ENCODE measurements at regions not wholly inside any gene's neighbourhood (a gene's known extent, or its start where the extent isn't known, plus 50 kb on each side); places are given as distances from the start of the nearest gene placed in this dataset.

GRCh38 chr6:6788394-6789032 is 200.0 kb downstream of the LY86 start:
- H3K27me3 ChIP-seq: no peaks in the 10 kb centered on the region
- H3K4me1 ChIP-seq: no peaks in the 10 kb centered on the region
- TF ChIP-seq POLR2A (IDR thresholded peaks at IDR 0.05) (no peak), CTCF (IDR thresholded peaks at IDR 0.05) (peak in 1 of 4 experiments; percentile 8)
- no peaks in the 10 kb centered on the region for H3K9me3 ChIP-seq
- no peaks in the 10 kb centered on the region for H3K36me3 ChIP-seq
- intact Hi-C loops (cut with DNase I; ENCODE audit: low total_unique reads): no loop called here
- H3K4me3 ChIP-seq: no peak overlapping the region
- DNase-seq: no peak
- no peak overlapping the region for H3K27ac ChIP-seq

GRCh38 chr6:6790393-6790792 is 201.9 kb downstream of the LY86 start:
- H3K27me3 ChIP-seq: no peaks in the 10 kb centered on the region
- H3K4me1 ChIP-seq: no peaks in the 10 kb centered on the region

GRCh38 chr6:6790891-6791290 is 202.4 kb downstream of the LY86 start:
- no peak for DNase-seq
- TF ChIP-seq CTCF (IDR thresholded peaks at IDR 0.05) (no peak), POLR2A (IDR thresholded peaks at IDR 0.05) (no peak)
- Histone ChIP-seq H3K4me3 (no peak overlapping the region), H3K27ac (no peak overlapping the region), H3K4me1 (no peaks in the 10 kb centered on the region), H3K27me3 (no peaks in the 10 kb centered on the region), H3K36me3 (no peaks in the 10 kb centered on the region), H3K9me3 (no peaks in the 10 kb centered on the region)
- intact Hi-C loops (cut with DNase I; ENCODE audit: low total_unique reads): no loop called here

More at GRCh38 chr6:6790393-6790792, 201.9 kb downstream of the LY86 start:
- no peaks in the 10 kb centered on the region for H3K9me3 ChIP-seq
- no peak for DNase-seq
- no peak for TF ChIP-seq POLR2A (IDR thresholded peaks at IDR 0.05)
- TF ChIP-seq CTCF (IDR thresholded peaks at IDR 0.05): no peak
- no peak overlapping the region for H3K4me3 ChIP-seq
- H3K27ac ChIP-seq: no peak overlapping the region
- no peaks in the 10 kb centered on the region for H3K36me3 ChIP-seq
- intact Hi-C loops (cut with DNase I; ENCODE audit: low total_unique reads): no loop called here

GRCh38 chr6:6793388-6794250 is 205.1 kb downstream of the LY86 start:
- H3K4me1 ChIP-seq: no peaks in the 10 kb centered on the region
- TF ChIP-seq POLR2A (IDR thresholded peaks at IDR 0.05) (no peak), CTCF (IDR thresholded peaks at IDR 0.05) (no peak)
- H3K9me3 ChIP-seq: no peaks in the 10 kb centered on the region
- no peak overlapping the region for H3K27ac ChIP-seq
- intact Hi-C loops (cut with DNase I; ENCODE audit: low total_unique reads): no loop called here
- no peak overlapping the region for H3K4me3 ChIP-seq
- H3K27me3 ChIP-seq: no peaks in the 10 kb centered on the region
- H3K36me3 ChIP-seq: no peaks in the 10 kb centered on the region
- no peak for DNase-seq

- TF ChIP-seq POLR2A (IDR thresholded peaks at IDR 0.05) (no peak), CTCF (IDR thresholded peaks at IDR 0.05) (no peak)
- Histone ChIP-seq H3K9me3 (no peaks in the 10 kb centered on the region), H3K4me3 (no peak overlapping the region), H3K36me3 (no peaks in the 10 kb centered on the region), H3K4me1 (no peaks in the 10 kb centered on the region), H3K27me3 (no peaks in the 10 kb centered on the region), H3K27ac (no peak overlapping the region)
- no peak for DNase-seq
- intact Hi-C loops (cut with DNase I; ENCODE audit: low total_unique reads): no loop called here
Observed at GRCh38 chr6:6795393-6795792, 206.9 kb downstream of the LY86 start.

All from uterus (tissue), 3 donors.